HG02763 (cell line): ENCODE measurements at regions not wholly inside any gene's neighbourhood (a gene's known extent, or its start where the extent isn't known, plus 50 kb on each side); places are given as distances from the start of the nearest gene placed in this dataset.
"Not testable (repeated sequence)": the region's sequence is repeated elsewhere in the genome, so short reads cannot be mapped to it uniquely, and the experiment has no call there.

Source experiments
- ATAC-seq: cut with Tn5 transposase; IDR thresholded peaks from one replicate; pipeline ENCODE4 v1.9.1; 2021; ENCODE audit warnings: mild to moderate bottlenecking, moderate library complexity; ENCODE audit not compliant: unreplicated experiment

DNA sequence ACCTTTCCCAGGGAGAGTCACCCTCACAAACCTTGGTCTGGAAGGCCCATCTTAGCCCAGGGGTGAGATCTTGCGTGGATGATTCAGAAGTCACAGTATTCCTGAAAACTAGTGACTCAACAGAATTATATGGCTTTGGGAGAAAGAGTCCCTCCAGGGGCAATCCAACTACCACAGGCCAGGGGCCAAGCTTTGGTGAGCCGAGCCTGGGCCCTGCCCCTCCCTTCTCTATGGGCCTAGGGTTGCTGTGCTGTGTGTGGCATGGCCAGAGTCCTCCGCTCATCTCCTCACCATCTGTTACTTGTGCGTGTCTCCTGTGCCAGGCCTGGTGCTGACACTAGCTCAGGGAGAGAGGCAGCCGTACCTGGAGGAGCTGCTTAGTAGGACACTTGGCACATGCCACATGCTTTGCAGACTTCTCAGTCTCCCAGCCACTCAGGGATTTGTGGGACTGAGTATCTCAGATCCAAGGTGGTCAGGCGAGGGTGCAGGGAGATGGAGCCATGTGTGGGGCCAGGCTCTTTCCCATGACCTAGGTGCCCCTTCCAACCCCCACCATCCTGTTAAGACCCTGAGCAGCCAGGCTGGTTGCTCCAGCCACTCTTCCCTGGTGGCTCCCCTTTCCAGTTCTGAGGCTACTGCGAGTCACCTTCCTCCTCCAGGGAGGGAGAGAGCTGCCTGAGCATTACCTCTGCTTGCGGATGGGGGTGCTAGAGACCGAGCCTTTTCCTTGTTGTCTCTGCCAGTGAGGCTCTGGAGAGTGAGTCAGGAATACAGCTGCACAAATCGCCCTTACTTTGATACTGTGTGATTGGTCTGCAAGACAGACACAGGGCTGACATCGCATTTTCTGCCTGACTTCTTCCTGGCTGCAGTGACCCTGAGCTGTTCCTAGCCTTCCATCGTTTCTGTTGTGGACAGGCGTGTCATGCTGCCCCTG, 94.1 kb downstream of the SLC25A47 start:
- ATAC-seq = no peak

GRCh38 chr14:100419856-100420255, 96.7 kb downstream of the SLC25A47 start:
- no peak for ATAC-seq

GRCh38 chr14:100421756-100422470, 98.8 kb downstream of the SLC25A47 start:
- no peak for ATAC-seq

DNA sequence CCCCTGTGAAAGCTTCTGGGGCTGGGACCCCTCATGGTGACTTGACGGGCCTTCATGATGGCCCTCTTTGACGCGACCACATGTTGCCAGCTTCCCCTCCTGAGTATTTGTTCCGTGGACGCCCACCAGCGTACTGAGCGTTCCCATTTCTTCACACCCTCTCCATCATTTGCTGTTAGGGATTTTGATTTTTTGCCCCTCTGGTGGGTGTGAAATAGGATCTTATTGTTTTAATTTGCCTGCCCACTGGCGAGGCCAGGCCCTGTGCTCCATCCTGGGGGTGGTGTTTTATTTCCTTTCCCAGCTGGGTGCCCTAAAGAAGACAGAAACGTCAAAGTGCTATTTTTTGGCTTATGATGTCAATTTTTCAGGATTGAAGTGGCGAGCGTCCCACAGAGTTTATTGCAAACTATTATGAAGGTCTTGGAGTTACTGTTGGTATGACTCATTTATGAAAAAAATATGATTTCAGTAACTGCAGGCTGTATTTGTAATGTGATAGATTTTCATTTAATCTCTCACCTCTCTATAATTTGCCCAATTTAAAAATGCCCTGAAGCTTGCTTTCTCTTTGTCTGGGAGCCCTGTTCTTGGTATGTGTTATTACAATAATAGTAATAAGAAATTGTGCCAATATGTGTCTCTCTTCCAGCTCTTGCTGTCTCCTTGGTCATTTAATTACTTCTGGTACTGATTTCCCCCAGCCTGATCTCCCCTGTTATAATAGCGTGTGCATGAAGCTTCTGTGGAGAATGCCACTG, 99.6 kb downstream of the SLC25A47 start:
- no peak for ATAC-seq

- no peak for ATAC-seq
Measured at GRCh38 chr14:100423317-100424010, 100.3 kb downstream of the SLC25A47 start.

DNA sequence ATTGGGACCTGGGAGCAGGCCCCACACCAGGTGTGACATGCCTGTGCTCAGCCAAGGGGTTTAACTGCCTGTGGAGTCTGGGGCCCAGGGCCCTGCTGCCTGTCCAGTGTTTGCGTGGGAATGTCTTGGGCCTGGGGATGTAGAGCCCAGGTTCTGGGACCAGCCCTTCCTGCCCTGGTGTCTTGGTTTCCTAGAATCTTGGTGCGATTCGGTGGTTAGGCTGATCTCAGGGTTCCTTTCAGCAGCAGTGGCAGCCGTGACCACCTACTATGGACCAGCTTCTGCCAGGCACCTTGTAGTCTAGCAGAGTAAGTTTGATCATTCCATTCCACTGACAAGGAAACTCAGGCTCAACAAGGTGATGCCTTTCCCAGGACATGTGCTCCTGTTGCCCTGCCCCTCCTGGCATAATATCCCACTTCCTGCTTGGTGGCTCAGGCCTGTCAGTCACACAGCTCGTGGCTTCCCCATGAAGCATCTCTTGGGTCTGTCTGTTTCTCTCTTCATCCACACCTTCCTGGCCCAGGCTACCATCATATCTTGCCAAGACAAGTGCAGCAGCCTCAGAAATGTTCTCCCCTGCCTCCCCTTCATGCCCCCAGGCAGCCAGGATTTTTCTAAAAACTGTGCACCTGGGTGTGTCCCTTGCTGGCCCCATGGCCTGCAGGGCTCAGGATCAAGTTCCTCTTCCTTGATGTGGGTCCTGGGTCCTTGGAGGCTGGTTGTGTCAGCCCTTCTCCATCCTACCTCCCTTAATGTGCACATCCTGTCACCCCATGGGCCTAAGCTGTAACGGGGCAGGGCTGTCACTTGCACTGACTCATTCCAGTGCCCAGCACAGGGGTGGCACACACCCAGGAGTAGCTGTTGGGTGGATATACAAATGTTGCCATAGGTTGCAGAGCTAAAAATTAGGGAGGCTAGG, 101.6 kb downstream of the SLC25A47 start:
- no peak for ATAC-seq

- ATAC-seq = no peak
Measured at GRCh38 chr14:100425429-100425827, 102.3 kb downstream of the SLC25A47 start.

GRCh38 chr14:100426314-100426713, 103.2 kb downstream of the SLC25A47 start:
- ATAC-seq = no peak

GRCh38 chr14:100427166-100427565, 104.0 kb downstream of the SLC25A47 start:
- ATAC-seq = no peak

DNA sequence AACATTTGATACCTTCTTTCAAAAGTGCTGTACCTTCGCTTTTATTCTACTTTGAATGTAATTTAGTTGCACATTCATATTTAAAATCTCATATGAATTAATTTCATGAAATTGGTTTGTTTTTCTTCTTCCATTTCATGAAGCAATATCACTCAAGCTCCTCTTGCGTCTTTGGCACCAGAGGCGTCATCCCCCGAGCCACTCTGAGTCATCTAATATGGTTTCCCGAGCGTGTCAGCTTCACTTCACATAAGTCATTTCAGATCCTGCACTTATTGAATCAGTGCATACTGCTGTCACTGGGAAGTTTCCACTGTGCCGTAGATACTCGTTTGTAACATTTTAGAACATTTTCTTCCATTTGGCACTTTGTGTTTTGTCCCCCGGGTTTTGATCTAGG, 105.6 kb downstream of the SLC25A47 start:
- ATAC-seq = no peak

- no peak for ATAC-seq
Measured at GRCh38 chr14:100429537-100429936, 106.4 kb downstream of the SLC25A47 start.

GRCh38 chr14:100430571-100430970, 107.4 kb downstream of the SLC25A47 start:
- ATAC-seq = no peak

GRCh38 chr14:100431461-100431860, 108.3 kb downstream of the SLC25A47 start:
- ATAC-seq = not testable (repeated sequence)

- no peak for ATAC-seq
Measured at GRCh38 chr14:100432652-100433427, 109.7 kb downstream of the SLC25A47 start.

DNA sequence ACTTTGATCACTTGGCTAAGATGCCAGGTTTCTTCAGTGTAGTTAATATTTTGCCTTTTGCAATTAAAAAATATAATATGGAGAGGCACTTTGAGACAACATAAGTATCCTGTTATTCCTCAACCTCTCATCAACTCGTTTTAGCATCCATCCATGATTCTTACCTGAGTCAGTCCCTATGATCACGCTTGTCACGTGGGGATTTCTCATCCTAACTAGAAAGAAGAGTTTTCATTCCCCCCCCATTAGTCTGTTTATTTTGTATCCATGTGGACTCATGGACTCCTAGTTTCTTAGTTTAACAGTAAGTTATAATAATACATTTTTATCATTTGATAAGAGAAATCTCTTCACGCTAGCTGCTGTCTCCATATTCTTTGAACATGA, 110.3 kb downstream of the SLC25A47 start:
- no peak for ATAC-seq

GRCh38 chr14:100434033-100434601, 111.0 kb downstream of the SLC25A47 start:
- ATAC-seq = no peak

DNA sequence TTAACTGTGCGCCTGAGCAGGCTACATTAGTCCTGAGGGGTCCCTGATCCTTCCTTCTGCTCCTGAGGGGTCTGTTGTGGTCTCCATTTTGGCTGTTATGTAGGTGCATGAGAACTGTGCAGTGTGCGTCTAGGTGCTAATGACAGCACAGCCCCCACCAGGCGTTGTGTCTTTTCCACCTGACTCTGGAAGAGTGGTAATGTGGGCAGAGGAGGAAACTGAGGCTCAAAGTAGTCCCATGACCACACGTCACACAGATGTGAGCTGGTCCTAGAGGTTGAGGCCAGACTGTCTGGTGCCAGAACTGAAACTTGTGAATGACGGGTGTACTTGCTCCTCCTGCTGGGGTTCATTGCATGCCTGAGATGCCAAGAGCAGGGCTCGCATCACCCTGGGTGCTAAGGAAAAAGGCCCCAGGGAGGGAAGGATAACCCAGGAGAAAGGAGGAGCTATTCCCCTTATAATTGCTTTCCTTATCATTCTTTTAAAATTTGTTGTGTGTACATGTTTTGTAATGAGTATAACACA, 111.8 kb downstream of the SLC25A47 start:
- no peak for ATAC-seq

- ATAC-seq = no peak
Measured at GRCh38 chr14:100435459-100435858, 112.3 kb downstream of the SLC25A47 start.
